GM18520 (cell line): ENCODE measurements at regions not wholly inside any gene's neighbourhood (a gene's known extent, or its start where the extent isn't known, plus 50 kb on each side); places are given as distances from the start of the nearest gene placed in this dataset.

Experiments
- ATAC-seq: cut with Tn5 transposase; IDR thresholded peaks from one replicate; pipeline ENCODE4 v1.9.1; 2021; ENCODE audit not compliant: unreplicated experiment

DNA sequence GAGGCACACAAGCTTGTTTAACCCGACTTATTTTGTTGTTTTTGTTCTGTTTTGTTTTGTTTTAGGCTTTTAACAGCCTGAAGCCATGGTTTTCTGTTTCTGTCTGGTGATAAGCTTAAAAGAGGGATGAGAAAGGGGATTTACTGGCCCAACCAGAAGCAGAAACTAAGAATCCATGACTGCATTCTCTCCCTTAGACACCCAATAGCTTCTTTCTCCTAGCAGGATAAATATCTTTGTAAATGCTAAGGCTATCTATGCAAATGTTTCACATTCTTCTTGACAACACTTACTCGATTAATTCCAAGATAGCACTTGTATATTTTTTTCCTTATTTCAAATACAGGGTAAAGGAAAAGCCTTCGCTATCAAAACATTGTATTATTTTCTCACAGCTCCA lies 53.7 kb upstream of the SMAD1 start:
- no peak for ATAC-seq

DNA sequence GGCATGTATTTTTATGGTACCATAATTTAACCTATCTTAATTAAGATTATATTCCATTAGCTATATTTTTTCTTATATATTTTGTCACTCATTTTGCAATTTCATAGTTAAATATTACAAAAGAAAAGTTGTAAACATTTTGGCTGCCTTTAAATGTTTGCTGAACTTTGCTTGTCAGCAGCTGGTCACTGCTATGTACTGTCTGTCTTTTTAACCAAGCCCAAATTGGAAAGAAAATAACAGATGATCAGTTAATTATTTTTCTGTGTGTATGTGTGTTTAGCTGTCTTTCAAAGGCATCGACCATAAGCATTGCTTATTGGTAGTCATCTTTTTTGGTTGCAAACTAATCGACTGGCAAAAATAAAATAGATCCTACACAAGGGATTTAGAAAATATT lies 54.4 kb upstream of the SMAD1 start:
- ATAC-seq, result no peak

DNA sequence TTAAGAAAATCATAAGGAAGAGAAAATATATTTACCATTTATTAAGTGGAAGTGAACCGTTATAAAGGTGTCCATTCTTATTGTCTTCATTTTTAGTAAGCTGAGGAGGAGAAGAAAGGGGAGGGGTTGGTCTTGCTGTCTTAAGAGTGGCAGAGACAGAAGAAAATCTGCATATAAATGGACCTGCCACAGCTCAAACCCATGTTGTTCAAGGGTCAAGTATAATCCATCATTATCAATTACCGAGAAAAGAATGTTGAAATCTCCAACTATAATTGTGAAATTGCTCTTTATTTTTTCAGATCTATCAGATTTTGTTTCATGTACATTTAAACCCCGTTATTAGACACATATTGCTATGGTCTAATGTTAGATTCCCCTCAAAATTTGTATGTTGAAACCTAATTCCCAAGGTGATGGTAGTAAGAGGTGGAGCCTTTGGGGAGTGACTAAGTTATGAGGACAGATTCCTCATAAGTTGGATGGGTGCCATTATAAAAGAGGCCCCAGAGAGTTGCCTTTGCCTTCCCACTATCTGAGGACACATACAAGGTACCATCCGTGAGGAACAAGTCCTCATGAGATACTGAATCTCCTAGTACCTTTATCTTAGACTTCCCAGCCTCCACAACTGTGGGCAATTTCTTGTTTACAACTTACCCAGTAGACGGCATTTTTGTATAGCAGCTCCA lies 58.5 kb upstream of the SMAD1 start:
- ATAC-seq, result no peak

DNA sequence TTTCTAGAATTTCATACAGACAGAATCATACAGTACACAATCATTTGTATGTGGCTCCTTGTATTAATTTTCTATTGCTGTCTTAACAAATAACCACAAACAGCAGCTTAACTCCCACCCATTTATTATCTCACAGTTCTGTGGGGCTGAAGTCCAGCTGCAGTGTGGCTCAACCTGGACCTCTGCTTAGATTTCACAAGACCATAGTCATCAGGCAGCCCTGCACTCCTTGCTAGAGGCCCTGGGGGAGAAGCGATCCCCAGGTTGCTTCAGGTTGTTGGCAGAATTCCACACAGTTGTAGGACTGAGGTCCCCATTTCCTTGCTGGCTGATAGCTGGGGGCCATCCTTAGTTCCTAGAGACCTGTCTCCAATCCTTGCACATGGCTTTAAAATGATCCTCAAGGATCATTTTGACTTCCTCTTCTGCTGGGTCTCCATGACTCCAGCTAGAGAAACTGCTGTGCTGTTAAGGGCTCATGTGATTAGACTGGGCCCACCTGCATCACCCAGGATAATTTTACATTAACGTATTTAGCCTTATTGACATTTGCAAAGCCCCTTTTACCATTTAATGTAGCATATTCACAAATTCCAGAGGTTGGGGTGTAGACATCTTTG lies 60.9 kb upstream of the SMAD1 start:
- no peak for ATAC-seq

DNA sequence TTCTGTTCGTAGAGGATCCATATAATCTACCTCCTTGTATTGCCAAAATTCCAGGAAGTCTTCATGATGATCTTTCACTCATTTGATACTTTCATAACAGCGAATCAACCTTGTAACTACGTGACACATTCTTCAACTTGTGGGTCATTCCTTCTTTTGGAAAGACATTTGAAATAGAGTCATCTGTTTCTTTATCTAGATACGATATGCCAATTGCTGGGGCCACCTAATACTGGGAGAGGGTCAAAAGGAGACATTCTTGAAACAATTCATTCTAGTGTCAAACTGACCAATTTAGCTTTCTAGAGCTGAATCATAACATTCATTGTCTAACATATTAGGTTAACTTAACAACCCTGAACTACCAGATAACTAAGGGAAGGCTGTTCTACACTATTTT lies 62.9 kb upstream of the SMAD1 start:
- ATAC-seq, result no peak

DNA sequence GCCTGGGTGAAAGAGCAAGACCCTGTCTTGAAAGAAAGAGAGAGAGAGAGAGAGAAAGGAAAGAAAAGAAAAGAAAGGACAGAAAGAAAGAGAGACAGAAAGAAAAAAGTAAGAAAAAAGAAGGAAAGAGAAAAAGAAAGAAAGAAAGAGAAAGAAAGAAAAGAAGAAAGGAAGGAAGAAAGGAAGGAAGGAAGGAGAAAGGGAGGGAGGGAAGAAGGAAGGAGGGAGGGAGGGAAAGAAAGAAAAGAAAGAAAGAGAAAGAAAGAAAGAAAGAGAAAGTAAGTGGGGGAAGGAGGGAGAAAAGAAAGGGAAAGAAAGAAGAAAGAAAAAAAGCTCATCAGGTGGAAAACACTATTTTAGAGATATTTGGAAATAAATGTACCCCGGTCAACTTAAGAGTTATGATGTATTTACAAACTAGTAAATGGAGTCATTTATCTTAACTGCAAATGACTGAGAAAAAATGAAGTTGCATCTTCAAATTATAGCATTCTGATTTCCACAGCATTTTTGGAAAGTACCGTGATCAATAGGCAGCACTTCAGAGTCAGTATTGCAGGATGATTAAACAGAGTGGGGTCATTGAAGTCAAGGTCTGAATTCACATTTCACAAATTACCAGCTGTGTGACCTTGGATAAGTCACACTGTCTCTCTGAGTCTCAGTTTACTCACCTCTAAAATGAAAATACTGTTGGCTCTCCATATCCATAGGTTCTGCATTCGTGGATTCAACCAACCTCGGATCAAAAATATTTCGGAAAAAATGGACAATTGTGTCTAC lies 64.1 kb upstream of the SMAD1 start:
- ATAC-seq, result no peak

DNA sequence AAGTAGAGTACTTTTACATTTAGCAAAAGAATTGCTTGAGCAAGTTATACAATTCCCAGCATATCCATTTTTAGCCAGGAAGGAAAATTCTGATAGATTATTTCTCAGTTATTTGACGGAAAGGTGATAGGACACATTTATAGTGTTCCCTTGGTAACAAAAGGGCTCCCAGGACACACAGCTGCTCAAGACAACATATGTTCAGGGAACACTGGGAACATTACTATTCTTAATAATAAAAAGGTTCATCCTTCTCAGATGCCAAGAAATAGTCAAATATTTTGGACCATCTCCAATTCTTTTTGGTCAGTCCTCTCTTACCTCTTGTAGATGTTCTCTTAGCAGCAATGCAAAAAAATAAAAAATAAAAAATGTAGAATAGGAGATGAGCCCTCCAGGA lies 66.8 kb upstream of the SMAD1 start:
- no peak for ATAC-seq

DNA sequence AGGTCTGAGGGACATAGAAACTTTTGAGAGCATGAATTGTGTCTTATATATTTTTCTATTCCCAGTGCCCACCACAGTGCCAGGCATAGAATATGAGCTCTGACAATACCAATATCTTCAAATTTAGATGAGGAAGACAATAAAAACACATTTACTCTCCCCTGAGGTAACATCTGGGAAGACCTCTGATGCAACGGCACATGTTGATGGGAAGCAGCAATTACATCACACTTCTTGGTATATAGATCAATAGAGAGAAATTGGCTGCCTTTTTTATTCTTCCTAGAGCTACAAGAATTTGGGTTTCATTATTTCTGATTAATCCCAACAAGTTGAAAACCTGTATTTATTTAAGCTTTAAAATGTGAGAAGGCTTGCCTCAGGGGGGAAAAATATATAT lies 67.4 kb upstream of the SMAD1 start:
- no peak for ATAC-seq

DNA sequence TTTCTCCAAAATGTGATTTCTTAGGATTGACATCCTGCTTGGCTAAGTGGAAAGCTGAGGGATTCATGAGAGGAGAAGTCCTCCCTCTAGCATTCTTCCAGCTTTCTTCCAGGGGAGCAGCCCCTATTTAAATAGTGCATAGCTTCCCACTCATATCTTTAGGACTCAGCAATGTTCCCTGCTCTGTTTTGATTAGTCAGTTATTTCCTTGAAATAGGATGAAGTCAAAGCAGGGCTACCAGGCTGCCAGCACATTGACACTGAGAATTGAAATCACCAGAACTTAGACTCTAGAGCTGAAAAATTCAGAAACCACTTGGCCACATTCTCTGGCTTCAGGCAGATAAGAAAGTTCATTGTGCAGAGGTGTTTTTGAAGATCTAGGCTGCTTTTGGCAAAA lies 74.7 kb upstream of the SMAD1 start:
- no peak for ATAC-seq

DNA sequence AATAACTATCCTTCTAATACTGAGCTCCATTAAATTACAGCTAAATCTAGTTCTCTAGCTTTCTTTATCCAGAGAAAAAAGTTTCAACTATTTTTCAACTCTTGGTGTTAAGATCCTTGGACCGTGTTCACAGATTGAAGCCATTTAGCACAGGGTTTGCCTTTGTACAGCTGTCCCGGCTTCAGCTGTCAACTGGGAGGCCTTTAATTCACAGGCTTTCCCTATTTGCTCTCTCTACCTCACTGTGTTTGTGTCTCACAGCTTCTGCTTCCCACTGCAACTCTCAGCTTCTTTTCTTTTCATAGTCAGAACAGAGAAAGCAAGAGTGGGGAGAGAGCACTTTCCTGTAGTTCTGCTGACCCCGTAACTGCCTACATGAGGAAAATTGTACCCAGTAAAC lies 76.9 kb upstream of the SMAD1 start:
- ATAC-seq, result no peak

DNA sequence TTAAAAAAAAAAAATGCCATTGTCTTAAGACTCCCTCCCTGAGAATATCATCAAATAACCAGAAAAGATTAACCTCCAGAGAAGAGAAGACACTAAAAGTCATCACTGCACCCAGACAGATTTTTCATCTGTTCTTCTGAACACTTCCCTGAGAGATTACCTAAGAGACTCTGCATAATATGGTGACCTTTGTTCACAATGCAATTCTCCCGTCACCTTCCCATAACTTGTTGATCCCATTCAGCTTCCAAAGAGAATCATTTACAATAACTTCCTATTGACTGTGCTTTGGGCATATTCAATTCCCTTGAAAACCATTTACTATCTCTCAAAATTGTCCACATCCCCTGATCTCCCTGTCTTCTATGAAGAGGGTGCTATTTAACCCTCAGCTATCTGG lies 85.1 kb upstream of the SMAD1 start:
- no peak for ATAC-seq

DNA sequence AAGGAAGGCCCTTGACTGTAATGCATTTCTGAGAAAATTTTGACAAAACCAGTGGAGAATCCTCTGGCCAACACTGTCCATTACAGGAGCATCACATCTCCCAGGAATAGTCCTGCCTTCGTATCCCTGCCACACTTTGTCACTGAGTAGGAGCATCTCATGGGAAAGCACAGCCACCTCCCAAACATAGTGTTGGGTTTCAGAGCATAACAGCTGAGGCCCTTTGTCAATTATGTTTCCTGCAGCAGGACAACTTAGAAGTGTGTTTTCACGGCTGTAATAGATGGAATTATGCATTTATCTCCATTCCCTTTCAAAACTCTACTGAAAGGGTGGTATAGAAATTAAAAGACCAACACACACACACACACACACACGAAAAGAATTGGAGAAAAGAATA lies 91.1 kb upstream of the SMAD1 start:
- no peak for ATAC-seq

DNA sequence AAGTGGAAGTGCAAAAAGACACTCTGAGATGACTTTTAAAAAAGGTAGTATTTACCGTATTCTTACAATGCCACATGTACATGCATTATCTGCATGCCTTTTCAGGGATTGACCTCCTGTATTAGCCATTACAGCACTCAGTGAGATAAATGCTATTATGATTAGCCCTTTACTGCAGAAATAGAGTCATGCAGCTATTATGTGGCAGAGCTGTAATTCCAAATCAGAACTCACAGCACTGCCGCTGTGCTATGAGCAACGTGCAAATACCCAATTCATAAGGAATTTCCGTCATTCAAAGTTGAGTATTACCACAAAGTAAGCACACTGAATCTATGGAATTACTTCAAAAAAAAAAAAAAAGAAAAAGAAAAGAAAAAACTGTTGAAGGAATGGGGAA lies 92.1 kb upstream of the SMAD1 start:
- ATAC-seq, result no peak

DNA sequence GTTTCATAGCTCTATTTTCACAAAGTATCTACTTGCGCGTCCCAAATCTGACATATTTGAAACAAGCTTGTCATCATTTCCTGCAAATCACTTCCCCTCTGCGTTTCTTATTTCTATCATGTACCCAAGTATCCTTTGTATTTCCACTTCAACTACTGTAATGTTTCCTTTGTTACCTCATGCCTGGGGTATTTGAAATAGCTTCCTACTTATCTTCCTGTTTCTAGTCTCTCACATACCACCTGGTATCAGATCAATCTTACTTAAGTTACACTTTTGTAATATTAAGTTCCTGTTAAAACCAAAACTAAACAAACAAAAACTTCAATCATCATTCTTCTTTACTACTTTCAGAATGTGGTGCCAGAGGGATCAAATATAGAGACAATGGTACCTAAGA lies 93.6 kb upstream of the SMAD1 start:
- no peak for ATAC-seq

DNA sequence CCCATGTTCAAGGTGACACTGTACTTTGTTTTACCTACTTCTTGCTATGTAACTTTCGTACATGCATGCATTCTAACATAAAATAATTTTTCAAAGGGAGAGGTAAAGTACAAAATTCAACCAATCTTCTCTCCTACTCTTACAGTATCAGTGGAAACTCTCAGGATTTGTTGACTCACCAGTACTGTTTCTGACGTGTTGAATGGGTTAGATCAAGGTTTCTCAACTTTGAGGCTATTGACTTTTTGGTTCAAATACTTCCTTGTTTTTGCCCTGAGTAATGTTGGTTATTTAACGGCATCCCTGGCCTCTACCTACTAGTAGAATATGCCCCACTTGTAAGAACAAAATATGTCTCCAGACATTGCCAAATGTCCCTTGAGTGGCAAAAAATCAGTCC lies 94.6 kb upstream of the SMAD1 start:
- no peak for ATAC-seq

DNA sequence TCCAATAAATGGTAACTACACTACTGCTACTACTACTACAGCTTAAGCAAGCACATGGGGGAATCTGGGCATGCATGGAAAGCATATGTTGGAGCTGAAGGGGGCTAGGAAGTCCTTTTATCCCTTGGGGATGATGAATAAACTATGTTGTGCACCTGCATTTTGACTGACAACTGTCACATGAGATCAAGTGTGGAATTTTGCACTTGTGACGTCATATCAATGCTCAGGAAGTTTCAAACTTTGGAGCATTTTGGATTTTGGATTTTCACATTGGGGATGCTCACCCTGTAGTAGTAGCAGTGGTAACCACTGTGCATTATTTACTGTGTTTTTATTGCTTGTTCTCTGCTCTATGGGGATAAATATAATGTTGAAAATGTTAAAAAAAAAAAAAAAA lies 100.5 kb upstream of the SMAD1 start:
- ATAC-seq, result no peak

DNA sequence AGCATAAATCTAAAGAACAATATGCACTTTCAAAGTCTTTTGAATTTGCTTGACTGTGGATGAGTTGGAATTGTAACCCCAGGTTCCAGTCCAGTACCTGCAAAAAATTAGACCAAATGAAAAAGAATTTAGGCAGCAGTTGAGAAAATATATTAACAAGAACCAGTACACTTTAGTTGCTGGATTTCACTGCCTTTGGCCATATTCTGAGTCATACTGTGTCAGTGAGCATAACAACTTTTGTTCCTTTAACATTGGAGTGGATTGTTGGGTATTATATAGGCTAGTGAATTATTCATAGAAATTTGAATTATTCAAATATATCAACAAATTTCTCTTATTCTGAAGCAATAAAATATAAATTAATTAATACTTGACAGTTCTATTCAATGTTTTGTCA lies 101.5 kb upstream of the SMAD1 start:
- ATAC-seq, result no peak

DNA sequence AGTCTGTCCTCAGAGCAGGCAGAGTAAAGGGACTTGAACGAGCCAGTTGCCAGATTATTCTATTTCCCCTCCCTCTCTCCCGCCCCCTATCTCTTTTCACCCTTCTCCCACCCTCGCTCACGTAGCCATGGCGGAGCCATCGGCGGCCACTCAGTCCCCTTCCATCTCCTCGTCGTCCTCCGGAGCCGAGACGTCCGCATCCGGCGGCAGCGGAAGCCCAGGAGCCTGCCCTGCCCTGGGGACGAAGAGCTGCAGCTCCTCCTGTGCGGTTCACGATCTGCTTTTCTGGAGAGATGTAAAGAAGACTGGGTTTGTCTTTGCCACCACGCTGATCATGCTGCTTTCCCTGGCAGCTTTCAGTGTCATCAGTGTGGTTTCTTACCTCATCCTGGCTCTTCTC lies 106.2 kb upstream of the SMAD1 start:
- ATAC-seq, result no peak

DNA sequence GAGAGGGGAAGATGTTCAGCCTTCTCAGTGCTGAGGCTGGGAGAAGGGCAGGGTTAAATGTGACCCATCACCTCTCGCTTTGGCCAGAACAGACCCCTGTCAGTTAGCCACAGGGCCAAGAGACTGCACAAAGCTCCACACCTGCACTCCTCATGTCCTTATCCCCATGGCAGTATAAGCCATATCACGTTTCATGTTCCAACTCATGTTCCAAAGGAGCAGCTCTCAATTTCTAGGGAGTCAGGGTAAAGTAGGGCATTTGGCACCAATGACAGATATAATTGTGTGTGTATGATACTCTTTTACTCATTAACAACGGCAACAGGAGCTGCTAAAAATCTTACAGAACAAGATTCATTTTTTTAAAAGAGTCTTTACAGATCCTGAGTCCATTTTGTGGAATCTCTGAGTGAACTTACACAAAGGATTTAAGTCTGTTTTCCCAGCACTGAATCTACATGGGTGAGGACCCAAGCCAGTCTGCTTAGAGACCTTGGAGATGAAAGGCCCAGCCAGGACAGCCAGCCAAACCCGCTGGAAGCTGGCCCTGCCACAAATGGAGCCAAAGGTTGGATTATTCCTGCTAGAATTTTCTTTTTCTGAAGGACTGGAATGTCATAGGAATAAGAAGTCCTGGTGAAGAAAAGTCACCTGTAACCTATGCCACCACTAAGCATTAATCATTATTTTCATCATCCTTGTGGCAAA lies 129.1 kb upstream of the SMAD1 start:
- no peak for ATAC-seq

DNA sequence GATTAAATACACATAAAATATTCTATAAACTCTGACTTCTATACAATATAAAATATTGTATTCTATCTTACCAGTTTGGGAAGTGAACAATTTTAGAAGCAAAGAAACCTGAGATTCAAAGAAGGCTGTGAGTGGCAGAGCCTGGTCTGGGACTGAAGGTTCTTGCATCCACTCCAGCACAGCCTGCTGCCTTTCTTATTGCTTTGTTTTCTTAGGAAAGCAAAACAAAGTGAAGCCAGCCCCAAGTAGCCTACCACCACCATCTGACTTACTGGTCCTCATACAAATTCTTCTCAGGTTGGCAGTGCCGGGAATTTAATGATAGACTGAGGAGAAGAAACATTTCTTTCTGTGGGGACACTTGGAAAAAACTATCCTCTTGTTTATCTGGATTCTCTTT lies 129.7 kb upstream of the SMAD1 start:
- ATAC-seq, result no peak

DNA sequence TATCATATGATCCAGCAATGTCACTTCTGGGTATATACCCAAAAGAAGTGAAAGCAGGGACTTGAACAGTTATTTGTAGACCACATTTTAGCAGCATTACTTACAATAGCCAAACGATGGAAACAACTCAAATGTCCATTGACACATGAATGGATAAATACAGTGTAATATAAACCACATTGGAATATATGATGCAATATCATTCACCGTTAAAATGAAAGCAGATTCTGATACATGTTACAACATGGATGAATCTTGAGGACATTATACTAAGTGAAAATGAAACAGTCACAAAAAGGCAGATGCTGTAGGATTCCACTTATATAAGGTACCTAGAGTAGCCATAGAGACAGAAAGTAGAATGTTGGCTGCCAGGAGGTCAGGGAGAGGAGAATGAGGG lies 130.5 kb upstream of the SMAD1 start:
- no peak for ATAC-seq

DNA sequence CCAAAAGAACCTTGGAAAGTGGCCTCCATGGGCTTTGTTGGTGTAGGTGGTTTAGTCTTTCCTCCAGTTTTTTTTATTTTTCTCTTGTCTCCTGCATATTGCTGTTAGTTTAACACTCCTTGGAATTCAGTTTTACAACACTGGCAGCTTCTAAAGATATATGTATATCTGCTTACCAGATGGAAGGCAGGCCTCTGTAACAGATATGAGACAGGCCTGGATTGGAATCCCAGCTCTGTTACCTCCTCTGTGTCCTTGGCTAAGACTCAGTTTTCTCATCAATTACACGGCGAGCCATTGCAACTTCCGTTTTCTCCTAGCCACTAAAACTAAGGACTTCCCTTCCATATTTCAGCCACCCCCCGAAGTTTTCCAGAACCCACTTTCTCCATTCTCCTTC lies 133.4 kb upstream of the SMAD1 start:
- no peak for ATAC-seq
